ENCODE measurements at regions not wholly inside any gene's neighbourhood (a gene's known extent, or its start where the extent isn't known, plus 50 kb on each side); places are given as distances from the start of the nearest gene placed in this dataset.

- TF ChIP-seq CTCF (IDR thresholded peaks at IDR 0.05; ENCODE audit: low read depth, low read length) (no peak), MAX (IDR thresholded peaks at IDR 0.05; ENCODE audit: low read depth, low read length) (no peak), POLR2A (IDR thresholded peaks at IDR 0.05; ENCODE audit: extremely low read depth, insufficient read length) (no peak)
Observed at GRCh38 chr17:55911186-55911585, 160.3 kb downstream of the PCTP start.
